Smooth muscle cell (in vitro differentiated cells): ENCODE measurements at regions not wholly inside any gene's neighbourhood (a gene's known extent, or its start where the extent isn't known, plus 50 kb on each side); places are given as distances from the start of the nearest gene placed in this dataset.
"Not testable (repeated sequence)": the region's sequence is repeated elsewhere in the genome, so short reads cannot be mapped to it uniquely, and the experiment has no call there.

Experiments used
- DNase-seq: peaks from one replicate; lab custom pipeline; 2025; ENCODE audit not compliant: unreplicated experiment; lab: John Stamatoyannopoulos, UW
- H2AFZ ChIP-seq: fragments of 200-600 bp; sonication (generic); 2 replicates; pipeline ENCODE4 v1.6.0; 2016; ENCODE audit warnings: antibody characterized with exemption, low read depth, mild to moderate bottlenecking
- H3F3A ChIP-seq: fragments of 200-600 bp; sonication (generic); 2 replicates; pipeline ENCODE4 v1.6.0; 2017; ENCODE audit warnings: antibody characterized with exemption, low read depth
- H3K27ac ChIP-seq: fragments of 200-600 bp; sonication (generic); 2 replicates; pipeline ENCODE4 v1.5.1; 2016; ENCODE audit warnings: low read depth, mild to moderate bottlenecking
- H3K27me3 ChIP-seq: fragments of 200-600 bp; sonication (generic); 2 replicates; pipeline ENCODE4 v1.6.1; 2016; ENCODE audit warnings: low read depth, mild to moderate bottlenecking
- H3K36me3 ChIP-seq: fragments of 200-600 bp; sonication (generic); 2 replicates; pipeline ENCODE4 v1.5.1; 2016; ENCODE audit warnings: low read depth
- H3K4me1 ChIP-seq: fragments of 200-600 bp; sonication (generic); 2 replicates; pipeline ENCODE4 v1.5.1; 2016; ENCODE audit warnings: low read depth
- H3K4me2 ChIP-seq: fragments of 200-600 bp; sonication (generic); 2 replicates; pipeline ENCODE4 v1.6.0; 2016; ENCODE audit warnings: mild to moderate bottlenecking
- H3K4me3 ChIP-seq: fragments of 200-600 bp; sonication (generic); 2 replicates; pipeline ENCODE4 v1.5.1; 2016; ENCODE audit warnings: mild to moderate bottlenecking
- H3K79me2 ChIP-seq: fragments of 200-600 bp; sonication (generic); 2 replicates; pipeline ENCODE4 v1.6.0; 2016; ENCODE audit warnings: low read depth, mild to moderate bottlenecking
- H3K9ac ChIP-seq: fragments of 200-600 bp; sonication (generic); 2 replicates; pipeline ENCODE4 v1.6.0; 2016; ENCODE audit warnings: low read depth
- H3K9me3 ChIP-seq: fragments of 200-600 bp; sonication (generic); replicated peaks from 2 replicates; pipeline ENCODE4 v1.5.1; 2016; ENCODE audit warnings: low read depth
- H4K20me1 ChIP-seq: fragments of 200-600 bp; sonication (generic); 2 replicates; pipeline ENCODE4 v1.6.0; 2016; ENCODE audit warnings: low read depth
- CTCF ChIP-seq: fragments of 200-600 bp; sonication (generic); IDR thresholded peaks from 2 replicates; pipeline ENCODE4 v1.5.1; 2017; ENCODE audit warnings: borderline replicate concordance, mild to moderate bottlenecking, antibody characterized with exemption; ENCODE audit not compliant: insufficient read depth, poor library complexity, severe bottlenecking
- WGBS: methylation state at CpG from one replicate; pipeline ENCODE4 v1.1.7; 2016; ENCODE audit warnings: low lambda C conversion rate; 5-methylcytosine and 5-hydroxymethylcytosine counted together

DNA sequence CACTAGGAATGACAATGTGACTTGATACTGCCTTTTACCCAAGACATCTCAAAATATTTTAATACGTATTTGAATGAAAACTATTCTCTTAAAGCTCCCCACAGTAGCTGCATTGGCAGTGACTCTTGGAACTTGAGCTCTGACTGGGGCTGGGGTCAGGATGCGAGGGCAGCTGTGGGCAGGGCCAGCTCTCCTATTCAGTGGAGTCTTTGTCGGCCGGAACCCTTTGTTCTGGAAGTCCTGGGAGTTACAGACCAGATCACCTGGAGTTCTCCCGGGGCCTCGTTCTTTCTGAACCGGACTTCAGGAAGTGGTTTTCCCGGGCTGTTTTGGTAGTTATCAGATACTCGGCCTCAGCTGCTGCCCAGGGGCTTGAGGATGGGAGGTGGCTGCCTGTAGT is 84.9 kb downstream of the NPIPB11 start:
- H3K36me3 ChIP-seq = no peaks in the 10 kb centered on the region
- WGBS = 63% methylated on average over 9 of the region's 9 CpGs
- H3K9me3 ChIP-seq = no peaks in the 10 kb centered on the region
- DNase-seq = no peak
- peaks cover 12% of the 10 kb centered on the region for H3K4me1 ChIP-seq
- no peak overlapping the region for H3K9ac ChIP-seq
- no peaks in the 10 kb centered on the region for H3K27me3 ChIP-seq
- H3K4me2 ChIP-seq = no peak overlapping the region
- TF ChIP-seq CTCF = no peak
- no peaks in the 10 kb centered on the region for H3K79me2 ChIP-seq
- H3K4me3 ChIP-seq = no peak overlapping the region
- no peaks in the 10 kb centered on the region for H4K20me1 ChIP-seq
- H3K27ac ChIP-seq = no peak overlapping the region
- no peak overlapping the region for H2AFZ ChIP-seq
- H3F3A ChIP-seq = no peaks in the 10 kb centered on the region

GRCh38 chr16:29321000-29321393 is 85.5 kb downstream of the NPIPB11 start:
- no peak overlapping the region for H3K27ac ChIP-seq
- H3K4me3 ChIP-seq = no peak overlapping the region
- no peak overlapping the region for H3K4me2 ChIP-seq
- TF ChIP-seq CTCF = no peak
- no peaks in the 10 kb centered on the region for H3K79me2 ChIP-seq
- 99% methylated on average over 18 of the region's 18 CpGs for WGBS
- no peaks in the 10 kb centered on the region for H3K27me3 ChIP-seq
- no peak for DNase-seq
- H3K36me3 ChIP-seq = no peaks in the 10 kb centered on the region
- no peaks in the 10 kb centered on the region for H3F3A ChIP-seq
- H3K9ac ChIP-seq = no peak overlapping the region
- no peak overlapping the region for H2AFZ ChIP-seq
- no peaks in the 10 kb centered on the region for H3K9me3 ChIP-seq
- peaks cover 12% of the 10 kb centered on the region for H3K4me1 ChIP-seq
- H4K20me1 ChIP-seq = no peaks in the 10 kb centered on the region

DNA sequence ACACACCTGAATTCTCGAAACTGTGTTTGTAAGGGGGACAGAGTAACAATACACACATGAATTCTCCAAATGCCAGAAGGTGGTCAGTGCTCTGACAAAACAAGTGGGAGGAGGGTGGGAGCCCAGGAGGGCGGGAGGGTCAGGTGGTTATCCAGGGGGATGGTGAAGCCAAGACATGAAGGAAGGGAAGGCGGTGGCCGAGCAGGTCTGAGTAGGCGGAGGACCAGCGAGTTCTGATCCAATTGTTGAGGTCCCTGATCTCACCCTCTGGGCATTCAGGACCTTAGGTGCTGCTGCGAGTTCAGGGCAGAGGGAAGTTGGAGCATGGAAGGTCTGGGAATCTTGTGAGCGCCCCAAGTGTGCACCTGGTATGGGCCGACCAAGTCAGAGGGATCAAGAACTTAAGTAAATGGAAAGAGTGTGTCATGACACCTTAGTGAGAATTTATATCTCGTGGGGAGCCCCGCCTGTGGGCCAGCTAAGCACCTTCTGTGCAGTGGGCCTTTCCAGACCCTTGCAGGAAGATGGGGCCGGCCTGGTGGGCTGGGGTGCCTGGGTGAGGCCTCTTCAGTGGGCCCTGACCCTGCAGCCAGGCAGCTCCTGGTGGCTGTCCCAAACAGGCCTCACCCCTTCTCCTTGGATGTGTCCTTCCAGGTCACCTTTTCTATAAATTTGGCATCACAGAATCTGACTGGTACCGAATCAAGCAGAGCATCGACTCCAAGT is 86.1 kb downstream of the NPIPB11 start:
- WGBS = 95% methylated on average over 14 of the region's 14 CpGs
- DNase-seq = no peak
- Histone ChIP-seq H3K27me3 (no peaks in the 10 kb centered on the region), H2AFZ (no peak overlapping the region), H3K27ac (no peak overlapping the region), H4K20me1 (no peaks in the 10 kb centered on the region), H3K9me3 (no peaks in the 10 kb centered on the region), H3K9ac (no peak overlapping the region), H3K36me3 (no peaks in the 10 kb centered on the region), H3K4me3 (no peak overlapping the region), H3F3A (no peaks in the 10 kb centered on the region), H3K4me1 (peaks cover 12% of the 10 kb centered on the region), H3K4me2 (no peak overlapping the region), H3K79me2 (no peaks in the 10 kb centered on the region)
- TF ChIP-seq CTCF = no peak

DNA sequence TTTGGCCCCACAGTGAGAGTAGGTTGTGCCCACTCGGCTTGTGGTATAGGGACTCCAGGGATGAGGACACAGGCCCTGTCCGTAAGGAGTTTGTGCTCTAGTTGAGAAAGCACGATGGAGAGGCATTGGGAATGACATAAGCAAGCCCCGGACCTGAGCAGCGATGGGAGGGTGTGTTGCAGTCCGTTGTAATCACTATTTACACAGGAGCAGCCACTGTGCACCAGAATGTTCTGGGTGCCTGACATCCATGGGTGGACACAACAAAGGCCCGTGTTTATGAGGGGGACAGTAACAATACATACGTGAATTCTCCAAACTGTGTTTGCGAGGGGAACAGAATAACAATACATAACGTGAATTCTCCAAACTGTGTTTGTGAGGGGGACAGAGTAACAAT is 86.8 kb downstream of the NPIPB11 start:
- no peak for TF ChIP-seq CTCF
- Histone ChIP-seq H4K20me1 (no peaks in the 10 kb centered on the region), H3K4me2 (no peak overlapping the region), H3K9ac (no peak overlapping the region), H3K4me1 (peaks cover 12% of the 10 kb centered on the region), H2AFZ (no peak overlapping the region), H3K27ac (no peak overlapping the region), H3K27me3 (no peaks in the 10 kb centered on the region), H3K9me3 (no peaks in the 10 kb centered on the region), H3K36me3 (no peaks in the 10 kb centered on the region), H3K79me2 (no peaks in the 10 kb centered on the region), H3F3A (no peaks in the 10 kb centered on the region), H3K4me3 (no peak overlapping the region)
- 96% methylated on average over 10 of the region's 10 CpGs for WGBS
- DNase-seq = no peak

DNA sequence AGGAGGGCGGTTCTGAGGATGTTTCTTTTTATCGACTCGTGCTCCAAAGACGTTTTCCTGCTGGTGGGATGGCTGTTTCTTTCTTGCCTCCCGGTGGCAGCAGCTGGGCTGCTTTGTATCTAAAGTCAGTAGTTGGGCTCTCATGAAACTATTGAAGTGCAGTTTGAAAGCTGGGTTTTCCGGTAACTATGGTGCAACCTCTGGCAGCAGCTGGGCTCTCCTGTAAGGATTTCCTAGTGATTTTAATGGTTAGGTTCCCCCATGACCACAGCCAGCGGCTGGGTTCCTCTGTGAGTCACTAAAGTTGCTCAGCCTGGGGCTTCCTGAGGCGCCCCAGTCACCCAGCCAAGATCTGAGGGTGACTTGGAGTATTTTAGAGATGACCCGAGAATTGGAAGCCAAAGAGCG is 87.9 kb downstream of the NPIPB11 start:
- H3K36me3 ChIP-seq, H3K4me3 ChIP-seq, H4K20me1 ChIP-seq, H3K27me3 ChIP-seq, H3K9me3 ChIP-seq, H3K79me2 ChIP-seq, H3F3A ChIP-seq, H3K9ac ChIP-seq, DNase-seq: not testable (repeated sequence)
- Histone ChIP-seq H2AFZ (peak overlapping the region; percentile 1), H3K4me1 (peaks cover 12% of the 10 kb centered on the region), H3K4me2 (peak overlapping the region; percentile 60), H3K27ac (peak overlapping the region; percentile 74)
- WGBS = 27% methylated on average over 10 of the region's 10 CpGs
